ENCODE measurements at regions not wholly inside any gene's neighbourhood (a gene's known extent, or its start where the extent isn't known, plus 50 kb on each side); places are given as distances from the start of the nearest gene placed in this dataset.

DNA sequence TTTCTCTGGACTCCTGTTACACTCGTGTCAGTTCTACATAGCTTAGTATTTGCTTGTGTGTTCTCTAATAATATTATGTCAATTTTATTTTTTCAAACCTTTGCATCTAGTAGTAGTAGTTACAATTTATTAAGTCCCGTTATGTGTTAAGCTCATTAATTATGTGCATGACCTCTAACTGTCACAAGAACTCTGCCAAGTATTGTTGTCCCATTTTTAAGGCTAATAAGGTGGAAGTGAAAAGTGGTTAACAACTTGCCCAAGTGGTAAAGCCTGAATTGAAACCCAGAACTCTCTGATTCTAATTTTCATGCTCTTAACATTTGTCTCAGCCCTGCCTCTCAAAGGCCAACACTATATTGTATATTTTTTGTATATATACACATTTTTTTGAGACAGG lies 221.6 kb downstream of the DMRT2 start:
- H3K36me3 ChIP-seq: no peaks in the 10 kb centered on the region
- no peak for TF ChIP-seq POLR2A (IDR thresholded peaks at IDR 0.05)
- TF ChIP-seq, protein P1, sequence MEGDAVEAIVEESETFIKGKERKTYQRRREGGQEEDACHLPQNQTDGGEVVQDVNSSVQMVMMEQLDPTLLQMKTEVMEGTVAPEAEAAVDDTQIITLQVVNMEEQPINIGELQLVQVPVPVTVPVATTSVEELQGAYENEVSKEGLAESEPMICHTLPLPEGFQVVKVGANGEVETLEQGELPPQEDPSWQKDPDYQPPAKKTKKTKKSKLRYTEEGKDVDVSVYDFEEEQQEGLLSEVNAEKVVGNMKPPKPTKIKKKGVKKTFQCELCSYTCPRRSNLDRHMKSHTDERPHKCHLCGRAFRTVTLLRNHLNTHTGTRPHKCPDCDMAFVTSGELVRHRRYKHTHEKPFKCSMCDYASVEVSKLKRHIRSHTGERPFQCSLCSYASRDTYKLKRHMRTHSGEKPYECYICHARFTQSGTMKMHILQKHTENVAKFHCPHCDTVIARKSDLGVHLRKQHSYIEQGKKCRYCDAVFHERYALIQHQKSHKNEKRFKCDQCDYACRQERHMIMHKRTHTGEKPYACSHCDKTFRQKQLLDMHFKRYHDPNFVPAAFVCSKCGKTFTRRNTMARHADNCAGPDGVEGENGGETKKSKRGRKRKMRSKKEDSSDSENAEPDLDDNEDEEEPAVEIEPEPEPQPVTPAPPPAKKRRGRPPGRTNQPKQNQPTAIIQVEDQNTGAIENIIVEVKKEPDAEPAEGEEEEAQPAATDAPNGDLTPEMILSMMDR (IDR thresholded peaks at IDR 0.05): no peak
- H3K27ac ChIP-seq: no peak overlapping the region
- H3K4me1 ChIP-seq: no peaks in the 10 kb centered on the region
- no peak for DNase-seq
- H3K9me3 ChIP-seq: no peaks in the 10 kb centered on the region
- H3K4me3 ChIP-seq: no peak overlapping the region
- H3K27me3 ChIP-seq: no peaks in the 10 kb centered on the region

DNA sequence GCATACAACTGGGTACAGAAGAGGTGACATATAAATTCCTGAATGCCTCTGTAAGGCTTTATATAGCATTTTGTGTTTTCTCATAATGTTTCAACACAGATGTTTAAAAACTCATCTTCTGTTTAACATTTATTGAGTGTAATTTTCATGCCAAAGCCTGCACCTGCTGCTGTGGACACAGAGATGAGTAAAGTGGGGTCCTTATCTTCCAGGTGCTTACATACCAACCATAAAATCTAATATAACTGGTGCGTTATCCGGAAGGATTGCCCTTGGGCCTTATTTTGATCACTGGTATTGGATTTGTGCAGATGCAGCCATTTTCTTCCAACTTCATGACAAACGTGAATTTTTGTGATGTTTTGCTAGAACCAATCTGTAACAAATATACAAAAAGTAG lies 222.3 kb downstream of the DMRT2 start:
- Histone ChIP-seq H3K27ac (no peak overlapping the region), H3K4me3 (no peak overlapping the region), H3K9me3 (no peaks in the 10 kb centered on the region), H3K27me3 (no peaks in the 10 kb centered on the region), H3K4me1 (no peaks in the 10 kb centered on the region), H3K36me3 (no peaks in the 10 kb centered on the region)
- TF ChIP-seq, protein P1 (IDR thresholded peaks at IDR 0.05): no peak
- TF ChIP-seq POLR2A (IDR thresholded peaks at IDR 0.05): no peak
- DNase-seq: no peak

DNA sequence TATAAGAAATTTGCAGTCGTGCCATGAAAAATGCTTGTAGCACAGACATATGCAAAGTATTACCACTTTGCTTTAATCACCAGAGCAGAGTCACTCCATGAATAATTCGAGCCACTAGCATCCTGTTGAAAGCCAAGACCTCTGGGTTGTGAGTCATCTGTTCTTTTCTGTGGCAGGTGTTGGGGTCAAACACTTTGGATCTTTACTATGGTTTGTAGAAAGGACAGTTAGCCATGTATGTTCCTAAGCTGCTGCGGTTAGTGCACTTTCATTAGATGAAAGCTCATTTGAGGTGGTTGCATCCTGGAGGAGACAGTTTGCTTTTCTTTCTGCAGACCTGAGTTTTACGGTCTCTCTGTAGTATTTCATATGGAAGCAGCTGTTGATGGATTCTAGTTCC lies 223.7 kb downstream of the DMRT2 start:
- no peaks in the 10 kb centered on the region for H3K27me3 ChIP-seq
- no peak overlapping the region for H3K27ac ChIP-seq
- H3K9me3 ChIP-seq: no peaks in the 10 kb centered on the region
- H3K36me3 ChIP-seq: no peaks in the 10 kb centered on the region
- DNase-seq: no peak
- no peaks in the 10 kb centered on the region for H3K4me1 ChIP-seq
- no peak for TF ChIP-seq POLR2A (IDR thresholded peaks at IDR 0.05)
- TF ChIP-seq, protein P1 (IDR thresholded peaks at IDR 0.05): no peak
- no peak overlapping the region for H3K4me3 ChIP-seq

DNA sequence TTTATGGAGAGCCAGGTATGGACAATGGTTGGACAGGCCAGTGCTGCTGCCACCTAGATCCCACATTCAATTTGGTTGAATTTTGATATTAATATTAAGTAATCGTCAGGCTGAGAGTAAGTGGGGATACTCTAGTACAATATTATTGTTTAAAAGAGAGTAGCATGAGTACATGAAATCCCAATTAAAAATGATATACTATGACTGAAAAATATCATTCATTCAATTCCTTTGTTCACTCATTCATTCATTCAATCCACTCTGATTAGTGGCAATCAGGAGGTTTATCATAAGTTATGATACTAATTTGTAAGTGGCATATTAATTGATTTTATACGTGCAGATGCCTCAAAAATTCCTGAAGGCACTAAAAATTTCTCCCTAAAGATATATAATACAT lies 224.2 kb downstream of the DMRT2 start:
- H3K9me3 ChIP-seq: no peaks in the 10 kb centered on the region
- no peaks in the 10 kb centered on the region for H3K4me1 ChIP-seq
- H3K4me3 ChIP-seq: no peak overlapping the region
- H3K27me3 ChIP-seq: no peaks in the 10 kb centered on the region
- no peak for DNase-seq
- no peaks in the 10 kb centered on the region for H3K36me3 ChIP-seq
- H3K27ac ChIP-seq: no peak overlapping the region
- no peak for TF ChIP-seq POLR2A (IDR thresholded peaks at IDR 0.05)
- TF ChIP-seq, protein P1 (IDR thresholded peaks at IDR 0.05): no peak

DNA sequence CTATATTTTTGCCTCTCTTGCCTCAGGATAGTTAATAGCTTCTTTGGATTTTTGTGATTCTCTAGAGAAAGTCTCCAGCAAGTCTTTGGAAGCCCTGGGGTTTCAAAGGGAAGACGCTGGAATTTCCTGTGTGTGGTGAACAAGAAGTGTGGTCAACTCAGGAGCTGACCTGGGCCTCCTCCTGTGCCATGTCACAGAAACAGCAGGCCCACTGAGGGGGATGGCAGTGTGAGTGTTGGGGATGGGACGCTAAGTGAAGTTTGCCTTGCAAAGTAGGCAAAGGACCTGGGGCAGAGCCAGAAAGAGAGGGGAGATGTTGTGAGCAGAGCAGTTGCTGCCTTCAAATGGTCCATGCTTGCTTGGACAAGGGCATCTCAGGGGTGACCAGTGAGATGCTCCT lies 226.3 kb downstream of the DMRT2 start:
- H3K4me1 ChIP-seq: no peaks in the 10 kb centered on the region
- DNase-seq: no peak
- H3K36me3 ChIP-seq: no peaks in the 10 kb centered on the region
- TF ChIP-seq, protein P1 (IDR thresholded peaks at IDR 0.05): no peak
- TF ChIP-seq POLR2A (IDR thresholded peaks at IDR 0.05): no peak
- H3K4me3 ChIP-seq: no peak overlapping the region
- no peaks in the 10 kb centered on the region for H3K27me3 ChIP-seq
- no peak overlapping the region for H3K27ac ChIP-seq
- no peaks in the 10 kb centered on the region for H3K9me3 ChIP-seq

DNA sequence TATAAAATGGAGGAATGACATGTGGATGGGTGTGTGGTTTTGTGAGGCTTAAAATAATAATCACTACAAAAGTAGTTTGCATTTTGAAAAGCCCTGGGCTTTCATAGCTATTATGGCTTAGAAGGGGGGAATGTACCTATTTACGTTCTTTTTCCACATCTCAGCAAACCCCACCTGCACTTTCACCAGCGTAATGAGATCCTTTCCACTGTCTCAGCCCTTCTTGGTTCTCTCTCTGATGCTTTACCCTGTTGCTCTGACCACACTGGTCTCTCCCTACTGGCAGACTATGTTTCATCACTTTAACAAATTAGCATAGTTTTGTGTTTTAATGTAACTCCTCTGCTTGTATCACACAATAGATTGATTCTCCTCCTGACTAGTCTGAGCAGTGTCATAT lies 234.6 kb downstream of the DMRT2 start:
- Histone ChIP-seq H3K36me3 (no peaks in the 10 kb centered on the region), H3K27ac (no peak overlapping the region), H3K4me1 (no peaks in the 10 kb centered on the region), H3K9me3 (no peaks in the 10 kb centered on the region), H3K4me3 (no peak overlapping the region), H3K27me3 (no peaks in the 10 kb centered on the region)
- TF ChIP-seq, protein P1 (IDR thresholded peaks at IDR 0.05): no peak
- DNase-seq: no peak

Data from Peyer's patch (tissue), 4 donors.